Esophagus squamous epithelium (tissue), 4 donors: ENCODE measurements at regions not wholly inside any gene's neighbourhood (a gene's known extent, or its start where the extent isn't known, plus 50 kb on each side); places are given as distances from the start of the nearest gene placed in this dataset.

Experiments
- CTCF ChIP-seq, 6 experiments: fragments of 450-650 bp in 4 of 6; fragments of 200-600 bp in 2 of 6; sonication (generic) in 2 of 6; IDR thresholded peaks; one replicate each; pipeline ENCODE4 v1.5.1; 2016 to 2019; ENCODE audit warnings: antibody characterized with exemption in 6 of 6, mild to moderate bottlenecking in 4 of 6, moderate library complexity in 4 of 6
- POLR2A ChIP-seq, 4 donors: fragments of 450-650 bp; IDR thresholded peaks; one replicate each; pipeline ENCODE4 v1.6.1; 2017; ENCODE audit warnings: antibody characterized with exemption in 4 of 4, mild to moderate bottlenecking in 4 of 4, moderate library complexity in 3 of 4

GRCh38 chr14:27881646-27882045 is 884.9 kb upstream of the FOXG1 start:
- TF ChIP-seq CTCF (IDR thresholded peaks at IDR 0.05) (no peak), POLR2A (IDR thresholded peaks at IDR 0.05) (no peak)
